Esophagus squamous epithelium (tissue), 4 donors: ENCODE measurements at regions not wholly inside any gene's neighbourhood (a gene's known extent, or its start where the extent isn't known, plus 50 kb on each side); places are given as distances from the start of the nearest gene placed in this dataset.
A peak's percentile ranks its signal among the peaks of the same experiment; 100 is the strongest.

Experiments used
- POLR2A ChIP-seq, 4 donors: fragments of 450-650 bp; IDR thresholded peaks; one replicate each; pipeline ENCODE4 v1.6.1; 2017; ENCODE audit warnings: antibody characterized with exemption in 4 of 4, mild to moderate bottlenecking in 4 of 4, moderate library complexity in 3 of 4
- TF ChIP-seq, protein P1 (sequence below), 6 experiments: fragments of 450-650 bp in 4 of 6; fragments of 200-600 bp in 2 of 6; sonication (generic) in 2 of 6; IDR thresholded peaks; one replicate each; pipeline ENCODE4 v1.5.1; 2016 to 2019; ENCODE audit warnings: antibody characterized with exemption in 6 of 6, mild to moderate bottlenecking in 4 of 6, moderate library complexity in 4 of 6

- TF ChIP-seq, protein P1, sequence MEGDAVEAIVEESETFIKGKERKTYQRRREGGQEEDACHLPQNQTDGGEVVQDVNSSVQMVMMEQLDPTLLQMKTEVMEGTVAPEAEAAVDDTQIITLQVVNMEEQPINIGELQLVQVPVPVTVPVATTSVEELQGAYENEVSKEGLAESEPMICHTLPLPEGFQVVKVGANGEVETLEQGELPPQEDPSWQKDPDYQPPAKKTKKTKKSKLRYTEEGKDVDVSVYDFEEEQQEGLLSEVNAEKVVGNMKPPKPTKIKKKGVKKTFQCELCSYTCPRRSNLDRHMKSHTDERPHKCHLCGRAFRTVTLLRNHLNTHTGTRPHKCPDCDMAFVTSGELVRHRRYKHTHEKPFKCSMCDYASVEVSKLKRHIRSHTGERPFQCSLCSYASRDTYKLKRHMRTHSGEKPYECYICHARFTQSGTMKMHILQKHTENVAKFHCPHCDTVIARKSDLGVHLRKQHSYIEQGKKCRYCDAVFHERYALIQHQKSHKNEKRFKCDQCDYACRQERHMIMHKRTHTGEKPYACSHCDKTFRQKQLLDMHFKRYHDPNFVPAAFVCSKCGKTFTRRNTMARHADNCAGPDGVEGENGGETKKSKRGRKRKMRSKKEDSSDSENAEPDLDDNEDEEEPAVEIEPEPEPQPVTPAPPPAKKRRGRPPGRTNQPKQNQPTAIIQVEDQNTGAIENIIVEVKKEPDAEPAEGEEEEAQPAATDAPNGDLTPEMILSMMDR (IDR thresholded peaks at IDR 0.05), result peak; percentile 68 to 95 (median 88)
- no peak for TF ChIP-seq POLR2A (IDR thresholded peaks at IDR 0.05)
Observed at GRCh38 chr22:26756675-26757293, 99.4 kb downstream of the MIAT start.
